Bronchial epithelial cell (primary cell): ENCODE measurements at regions not wholly inside any gene's neighbourhood (a gene's known extent, or its start where the extent isn't known, plus 50 kb on each side); places are given as distances from the start of the nearest gene placed in this dataset.

Experiments used
- DNase-seq: peaks from one replicate; pipeline ENCODE4 v3.0.0-alpha.2; 2010; ENCODE audit warnings: low read depth
- FAIRE-seq: peaks from 2 replicates; lab custom pipeline; 2011; peaks lifted over from hg19 to GRCh38; lab: Jason Lieb, UNC
- H3K27me3 ChIP-seq: 2 replicates; pipeline ENCODE4 v1.5.1; 2011; ENCODE audit warnings: low read length; ENCODE audit not compliant: control insufficient read depth, insufficient read depth
- H3K36me3 ChIP-seq: 2 replicates; pipeline ENCODE4 v1.5.1; 2011; ENCODE audit warnings: low read length; ENCODE audit not compliant: control insufficient read depth, insufficient read depth
- H3K4me3 ChIP-seq: 2 replicates; pipeline ENCODE4 v1.5.1; 2011; ENCODE audit warnings: mild to moderate bottlenecking, low read depth, low read length, control low read depth
- TF ChIP-seq, protein P1 (sequence below): IDR thresholded peaks from 2 replicates; pipeline ENCODE4 v1.5.1; 2011; ENCODE audit warnings: mild to moderate bottlenecking, moderate library complexity, low read length, control low read depth, inconsistent platforms; ENCODE audit not compliant: insufficient read depth, severe bottlenecking

- TF ChIP-seq, protein P1, sequence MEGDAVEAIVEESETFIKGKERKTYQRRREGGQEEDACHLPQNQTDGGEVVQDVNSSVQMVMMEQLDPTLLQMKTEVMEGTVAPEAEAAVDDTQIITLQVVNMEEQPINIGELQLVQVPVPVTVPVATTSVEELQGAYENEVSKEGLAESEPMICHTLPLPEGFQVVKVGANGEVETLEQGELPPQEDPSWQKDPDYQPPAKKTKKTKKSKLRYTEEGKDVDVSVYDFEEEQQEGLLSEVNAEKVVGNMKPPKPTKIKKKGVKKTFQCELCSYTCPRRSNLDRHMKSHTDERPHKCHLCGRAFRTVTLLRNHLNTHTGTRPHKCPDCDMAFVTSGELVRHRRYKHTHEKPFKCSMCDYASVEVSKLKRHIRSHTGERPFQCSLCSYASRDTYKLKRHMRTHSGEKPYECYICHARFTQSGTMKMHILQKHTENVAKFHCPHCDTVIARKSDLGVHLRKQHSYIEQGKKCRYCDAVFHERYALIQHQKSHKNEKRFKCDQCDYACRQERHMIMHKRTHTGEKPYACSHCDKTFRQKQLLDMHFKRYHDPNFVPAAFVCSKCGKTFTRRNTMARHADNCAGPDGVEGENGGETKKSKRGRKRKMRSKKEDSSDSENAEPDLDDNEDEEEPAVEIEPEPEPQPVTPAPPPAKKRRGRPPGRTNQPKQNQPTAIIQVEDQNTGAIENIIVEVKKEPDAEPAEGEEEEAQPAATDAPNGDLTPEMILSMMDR, result no peak
Measured at GRCh38 chr20:12433724-12434123, 516.0 kb downstream of the BTBD3 start.

GRCh38 chr20:12434672-12435071, 517.0 kb downstream of the BTBD3 start:
- H3K36me3 ChIP-seq, result no peaks in the 10 kb centered on the region
- FAIRE-seq (no peak), DNase-seq (no peak)
- H3K4me3 ChIP-seq, result no peak overlapping the region
- TF ChIP-seq, protein P1, result no peak
- H3K27me3 ChIP-seq, result no peaks in the 10 kb centered on the region

More at GRCh38 chr20:12433724-12434123, 516.0 kb downstream of the BTBD3 start:
- FAIRE-seq (no peak), DNase-seq (no peak)
- no peaks in the 10 kb centered on the region for H3K27me3 ChIP-seq
- H3K4me3 ChIP-seq, result no peak overlapping the region
- no peaks in the 10 kb centered on the region for H3K36me3 ChIP-seq

GRCh38 chr20:12435268-12435667, 517.6 kb downstream of the BTBD3 start:
- Histone ChIP-seq H3K36me3 (no peaks in the 10 kb centered on the region), H3K4me3 (no peak overlapping the region), H3K27me3 (no peaks in the 10 kb centered on the region)
- TF ChIP-seq, protein P1, result no peak
- DNase-seq (no peak), FAIRE-seq (no peak)

DNA sequence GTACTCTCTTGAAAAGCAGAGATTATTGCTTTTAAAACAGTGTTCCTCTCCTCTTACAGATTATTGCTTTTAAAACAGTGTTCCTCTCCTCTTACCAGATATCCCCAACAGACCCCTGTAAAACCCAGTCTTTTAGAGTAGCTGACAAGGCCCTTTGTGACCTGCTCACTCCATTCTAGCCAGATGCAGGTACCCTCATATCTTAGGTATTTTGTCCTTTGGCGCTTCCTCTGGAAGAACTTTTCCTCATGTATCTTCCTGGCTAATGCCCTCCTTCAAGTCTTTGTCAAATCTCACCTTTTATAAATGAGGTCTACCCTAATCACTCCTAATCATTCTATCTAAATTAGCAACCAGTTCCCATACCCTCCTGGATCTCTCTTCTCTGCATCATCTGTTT, 536.0 kb downstream of the BTBD3 start:
- TF ChIP-seq, protein P1, result no peak
- FAIRE-seq, result no peak
- Histone ChIP-seq H3K4me3 (no peak overlapping the region), H3K36me3 (no peaks in the 10 kb centered on the region), H3K27me3 (no peaks in the 10 kb centered on the region)
- DNase-seq, result no peak

GRCh38 chr20:12455148-12455547, 537.5 kb downstream of the BTBD3 start:
- no peak for DNase-seq
- no peak for FAIRE-seq
- no peaks in the 10 kb centered on the region for H3K36me3 ChIP-seq
- TF ChIP-seq, protein P1, result no peak
- H3K27me3 ChIP-seq, result no peaks in the 10 kb centered on the region
- H3K4me3 ChIP-seq, result no peak overlapping the region

DNA sequence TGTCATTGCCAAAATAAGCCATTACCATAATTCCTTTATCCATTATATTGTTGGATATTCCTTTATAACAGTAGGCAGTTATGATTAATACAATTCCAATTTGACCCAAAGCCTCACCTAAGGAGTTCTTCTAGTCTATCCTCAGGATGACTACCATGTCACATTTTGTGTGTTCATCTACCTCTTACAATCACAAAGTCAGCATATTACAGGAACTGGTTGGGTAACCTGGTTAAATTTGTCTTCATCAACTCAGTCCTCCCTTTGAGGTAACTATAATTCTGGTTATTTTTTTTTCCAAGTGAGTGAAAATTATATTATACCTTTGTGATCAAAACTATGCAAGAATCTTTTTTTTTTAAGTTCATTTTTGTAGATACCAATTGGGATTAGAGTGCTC, 540.5 kb downstream of the BTBD3 start:
- Histone ChIP-seq H3K27me3 (no peaks in the 10 kb centered on the region), H3K36me3 (no peaks in the 10 kb centered on the region), H3K4me3 (no peak overlapping the region)
- no peak for DNase-seq
- no peak for FAIRE-seq
- TF ChIP-seq, protein P1, result no peak
